DOHH2 (cell line): ENCODE measurements at regions not wholly inside any gene's neighbourhood (a gene's known extent, or its start where the extent isn't known, plus 50 kb on each side); places are given as distances from the start of the nearest gene placed in this dataset.

ENCODE experiments used
- H3F3A ChIP-seq: fragments of 200-600 bp; sonication (generic), shearing (Covaris generic); 2 replicates; pipeline ENCODE4 v1.6.0; 2016; ENCODE audit warnings: antibody characterized with exemption, mild to moderate bottlenecking; ENCODE audit not compliant: control insufficient read depth, insufficient read depth
- H3K27ac ChIP-seq: fragments of 200-600 bp; sonication (generic); 2 replicates; pipeline ENCODE4 v1.5.1; 2014; ENCODE audit warnings: low read depth, mild to moderate bottlenecking, low read length, moderate library complexity
- H3K27me3 ChIP-seq: fragments of 200-600 bp; sonication (generic); 2 replicates; pipeline ENCODE4 v1.6.1; 2014; ENCODE audit warnings: mild to moderate bottlenecking, low read length, mixed read lengths; ENCODE audit not compliant: control insufficient read depth
- H3K36me3 ChIP-seq: fragments of 200-600 bp; sonication (generic); 2 replicates; pipeline ENCODE4 v1.6.1; 2014; ENCODE audit warnings: mild to moderate bottlenecking, low read length, moderate library complexity, mixed read lengths; ENCODE audit not compliant: control insufficient read depth
- H3K4me1 ChIP-seq: fragments of 200-600 bp; sonication (generic); 2 replicates; pipeline ENCODE4 v1.6.1; 2014; ENCODE audit warnings: mild to moderate bottlenecking, low read length, mixed read lengths; ENCODE audit not compliant: control insufficient read depth
- H3K4me2 ChIP-seq: fragments of 200-600 bp; sonication (generic); 2 replicates; pipeline ENCODE4 v1.6.0; 2014; ENCODE audit warnings: mild to moderate bottlenecking, low read length, moderate library complexity
- H3K4me3 ChIP-seq: fragments of 200-600 bp; sonication (generic); 2 replicates; pipeline ENCODE4 v1.5.1; 2014; ENCODE audit warnings: mild to moderate bottlenecking, low read length, mixed read lengths
- H3K79me2 ChIP-seq: fragments of 200-600 bp; sonication (generic); 2 replicates; pipeline ENCODE4 v1.6.1; 2014; ENCODE audit warnings: mild to moderate bottlenecking, low read length, mixed read lengths; ENCODE audit not compliant: control insufficient read depth
- H3K9me2 ChIP-seq: fragments of 200-600 bp; sonication (generic); replicated peaks from 2 replicates; pipeline ENCODE4 v1.6.1; 2014; ENCODE audit warnings: mild to moderate bottlenecking, low read length, mixed read lengths; ENCODE audit not compliant: control insufficient read depth
- H3K9me3 ChIP-seq: fragments of 200-600 bp; sonication (generic); 2 replicates; pipeline ENCODE4 v1.6.1; 2014; ENCODE audit warnings: antibody characterized with exemption, low read length, mixed read lengths; ENCODE audit not compliant: control insufficient read depth, insufficient read depth
- H4K20me1 ChIP-seq: fragments of 200-600 bp; sonication (generic); 2 replicates; pipeline ENCODE4 v1.6.0; 2014; ENCODE audit warnings: low read depth, mild to moderate bottlenecking, antibody characterized with exemption, low read length, moderate library complexity; ENCODE audit not compliant: control insufficient read depth, insufficient read depth
- EZH2phosphoT487 ChIP-seq: fragments of 200-600 bp; sonication (generic); IDR thresholded peaks from 2 replicates; pipeline ENCODE4 v1.6.1; 2017; ENCODE audit warnings: borderline replicate concordance, mild to moderate bottlenecking, antibody characterized with exemption, low read length, moderate library complexity, mixed read lengths
- TF ChIP-seq, protein P1 (sequence below): fragments of 200-600 bp; sonication (generic); IDR thresholded peaks from one replicate; pipeline ENCODE4 v1.5.1; 2014; ENCODE audit warnings: antibody characterized with exemption, mild to moderate bottlenecking, low read depth, low read length; ENCODE audit not compliant: poor library complexity, severe bottlenecking

DNA sequence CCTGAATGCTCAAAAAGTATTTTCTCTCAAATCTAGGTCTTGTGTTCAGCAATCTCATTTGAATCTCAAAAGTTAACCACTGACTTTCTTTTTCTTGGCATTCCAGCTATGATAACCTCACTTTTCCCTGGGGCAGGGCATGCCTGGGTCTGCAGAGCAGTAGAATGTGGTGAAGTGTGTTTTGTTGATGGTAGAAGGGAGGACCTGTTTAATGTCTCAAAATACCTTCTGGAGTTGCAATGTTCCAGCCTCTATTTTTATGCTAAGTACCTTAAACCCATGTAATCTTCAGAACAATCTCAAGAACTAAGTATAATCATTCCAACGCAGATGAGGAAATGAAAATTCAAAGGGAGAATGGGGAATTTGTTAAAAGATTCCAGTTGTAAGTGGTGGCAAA, 82.1 kb upstream of the FUT8 start:
- peak overlapping the region; percentile 92 for H3K27ac ChIP-seq
- H3K9me3 ChIP-seq: no peaks in the 10 kb centered on the region
- peak overlapping the region; percentile 65 for H3K4me3 ChIP-seq
- no peaks in the 10 kb centered on the region for H3K27me3 ChIP-seq
- H3K9me2 ChIP-seq: no peaks in the 10 kb centered on the region
- H3K4me2 ChIP-seq: peak overlapping the region; percentile 89
- no peaks in the 10 kb centered on the region for H4K20me1 ChIP-seq
- no peaks in the 10 kb centered on the region for H3K79me2 ChIP-seq
- no peaks in the 10 kb centered on the region for H3K36me3 ChIP-seq
- H3F3A ChIP-seq: peaks cover 30% of the 10 kb centered on the region
- TF ChIP-seq, protein P1, sequence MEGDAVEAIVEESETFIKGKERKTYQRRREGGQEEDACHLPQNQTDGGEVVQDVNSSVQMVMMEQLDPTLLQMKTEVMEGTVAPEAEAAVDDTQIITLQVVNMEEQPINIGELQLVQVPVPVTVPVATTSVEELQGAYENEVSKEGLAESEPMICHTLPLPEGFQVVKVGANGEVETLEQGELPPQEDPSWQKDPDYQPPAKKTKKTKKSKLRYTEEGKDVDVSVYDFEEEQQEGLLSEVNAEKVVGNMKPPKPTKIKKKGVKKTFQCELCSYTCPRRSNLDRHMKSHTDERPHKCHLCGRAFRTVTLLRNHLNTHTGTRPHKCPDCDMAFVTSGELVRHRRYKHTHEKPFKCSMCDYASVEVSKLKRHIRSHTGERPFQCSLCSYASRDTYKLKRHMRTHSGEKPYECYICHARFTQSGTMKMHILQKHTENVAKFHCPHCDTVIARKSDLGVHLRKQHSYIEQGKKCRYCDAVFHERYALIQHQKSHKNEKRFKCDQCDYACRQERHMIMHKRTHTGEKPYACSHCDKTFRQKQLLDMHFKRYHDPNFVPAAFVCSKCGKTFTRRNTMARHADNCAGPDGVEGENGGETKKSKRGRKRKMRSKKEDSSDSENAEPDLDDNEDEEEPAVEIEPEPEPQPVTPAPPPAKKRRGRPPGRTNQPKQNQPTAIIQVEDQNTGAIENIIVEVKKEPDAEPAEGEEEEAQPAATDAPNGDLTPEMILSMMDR: no peak
- no peak for TF ChIP-seq EZH2phosphoT487
- peaks cover 83% of the 10 kb centered on the region for H3K4me1 ChIP-seq

DNA sequence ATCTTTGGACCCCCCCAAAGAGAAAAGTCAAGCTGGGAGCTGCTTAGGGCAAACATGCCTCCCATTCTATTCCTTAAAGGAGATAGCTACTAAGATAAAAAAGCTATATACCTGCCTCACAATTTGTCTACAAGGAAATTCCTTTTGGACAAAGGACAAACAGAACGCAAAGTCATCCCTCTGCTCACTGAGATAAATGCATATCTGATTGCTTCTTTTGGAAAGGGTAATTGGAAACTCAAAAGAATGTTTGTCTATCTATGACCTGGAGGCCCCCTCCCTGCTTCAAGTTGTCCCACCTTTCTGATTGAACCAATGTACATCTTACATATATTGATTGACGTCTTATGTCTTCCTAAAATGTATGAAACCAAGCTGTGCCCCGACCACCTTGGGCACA, 80.9 kb upstream of the FUT8 start:
- peaks cover 30% of the 10 kb centered on the region for H3F3A ChIP-seq
- no peaks in the 10 kb centered on the region for H3K9me2 ChIP-seq
- H3K79me2 ChIP-seq: no peaks in the 10 kb centered on the region
- H3K36me3 ChIP-seq: no peaks in the 10 kb centered on the region
- H3K27ac ChIP-seq: peak overlapping the region; percentile 94
- TF ChIP-seq, protein P1: no peak
- TF ChIP-seq EZH2phosphoT487: no peak
- H4K20me1 ChIP-seq: no peaks in the 10 kb centered on the region
- peak overlapping the region; percentile 88 for H3K4me2 ChIP-seq
- H3K4me3 ChIP-seq: peak overlapping the region; percentile 64
- H3K9me3 ChIP-seq: no peaks in the 10 kb centered on the region
- H3K4me1 ChIP-seq: peaks cover 90% of the 10 kb centered on the region
- no peaks in the 10 kb centered on the region for H3K27me3 ChIP-seq

DNA sequence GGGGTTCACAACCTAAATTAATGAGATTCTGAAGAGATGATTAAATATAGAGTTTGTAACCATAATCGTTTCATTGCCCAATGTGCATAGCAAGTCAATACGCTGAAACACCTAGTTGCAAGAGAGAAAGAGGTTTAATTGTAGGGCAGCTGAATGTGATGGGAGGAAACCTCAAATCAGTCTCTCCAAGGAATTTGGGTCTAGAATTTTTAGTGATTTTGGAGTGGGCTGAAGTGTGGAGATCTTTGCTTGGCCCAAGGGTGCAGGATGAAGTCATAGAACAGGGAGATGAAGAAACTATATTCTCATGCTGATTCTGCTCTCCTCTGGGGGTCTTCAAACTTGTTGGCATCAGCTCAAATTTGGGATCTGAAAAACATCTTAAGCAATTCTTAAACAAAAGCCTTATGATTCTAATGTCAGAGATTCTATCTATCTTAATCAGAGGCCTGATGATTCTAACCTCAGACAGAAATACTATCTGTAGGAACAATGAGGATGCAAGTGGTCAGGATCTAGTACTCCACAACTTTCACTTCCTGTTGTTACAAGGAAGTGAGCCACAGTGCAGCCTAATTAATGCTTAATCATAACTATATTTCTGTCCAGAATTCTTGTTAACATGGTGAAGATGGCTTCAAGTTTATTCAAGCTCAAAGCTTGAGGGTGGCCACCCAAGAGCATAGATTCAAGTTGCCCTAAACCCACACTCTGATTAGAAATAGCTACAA, 80.2 kb upstream of the FUT8 start:
- Histone ChIP-seq H4K20me1 (no peaks in the 10 kb centered on the region), H3K79me2 (no peaks in the 10 kb centered on the region), H3K9me3 (no peaks in the 10 kb centered on the region), H3K27me3 (no peaks in the 10 kb centered on the region), H3K27ac (peak overlapping the region; percentile 94), H3K36me3 (no peaks in the 10 kb centered on the region), H3K4me2 (peak overlapping the region; percentile 88), H3K9me2 (no peaks in the 10 kb centered on the region), H3F3A (peaks cover 30% of the 10 kb centered on the region), H3K4me1 (peaks cover 96% of the 10 kb centered on the region), H3K4me3 (peak overlapping the region; percentile 64)
- TF ChIP-seq, protein P1: no peak
- TF ChIP-seq EZH2phosphoT487: no peak
